D721Med (cell line): ENCODE measurements at regions not wholly inside any gene's neighbourhood (a gene's known extent, or its start where the extent isn't known, plus 50 kb on each side); places are given as distances from the start of the nearest gene placed in this dataset.

ENCODE experiments used
- DNase-seq: peaks from one replicate; pipeline ENCODE4 v3.0.0; 2011; ENCODE audit warnings: low spot score; ENCODE audit not compliant: insufficient read length
- FAIRE-seq: peaks from 2 replicates; lab custom pipeline; 2011; peaks lifted over from hg19 to GRCh38; lab: Jason Lieb, UNC
- TF ChIP-seq, protein P1 (sequence below): IDR thresholded peaks from 2 replicates; pipeline ENCODE4 v1.5.1; 2012; ENCODE audit warnings: mild to moderate bottlenecking, control low read depth; ENCODE audit not compliant: insufficient read depth; ENCODE audit errors: missing control alignments

DNA sequence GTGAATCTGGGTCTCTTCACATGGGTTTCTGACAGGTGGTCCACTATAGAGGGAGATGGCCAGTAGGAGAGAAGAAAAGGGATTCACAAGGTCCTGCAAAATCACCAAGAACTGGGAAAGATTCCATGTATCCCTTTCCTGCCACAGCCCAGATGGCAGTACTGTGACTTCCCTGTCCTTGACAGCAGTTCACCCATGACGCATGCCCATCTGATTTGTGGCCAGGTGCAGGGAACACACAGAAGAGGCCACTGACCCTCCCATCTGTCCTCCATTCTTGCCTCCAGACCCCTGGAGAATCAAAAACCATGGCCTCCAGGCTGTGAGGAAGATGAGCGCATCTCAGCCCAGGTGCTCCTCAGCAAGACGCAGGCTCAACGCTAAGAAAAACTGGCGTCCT, 183.1 kb upstream of the RREB1 start:
- no peak for FAIRE-seq
- TF ChIP-seq, protein P1, sequence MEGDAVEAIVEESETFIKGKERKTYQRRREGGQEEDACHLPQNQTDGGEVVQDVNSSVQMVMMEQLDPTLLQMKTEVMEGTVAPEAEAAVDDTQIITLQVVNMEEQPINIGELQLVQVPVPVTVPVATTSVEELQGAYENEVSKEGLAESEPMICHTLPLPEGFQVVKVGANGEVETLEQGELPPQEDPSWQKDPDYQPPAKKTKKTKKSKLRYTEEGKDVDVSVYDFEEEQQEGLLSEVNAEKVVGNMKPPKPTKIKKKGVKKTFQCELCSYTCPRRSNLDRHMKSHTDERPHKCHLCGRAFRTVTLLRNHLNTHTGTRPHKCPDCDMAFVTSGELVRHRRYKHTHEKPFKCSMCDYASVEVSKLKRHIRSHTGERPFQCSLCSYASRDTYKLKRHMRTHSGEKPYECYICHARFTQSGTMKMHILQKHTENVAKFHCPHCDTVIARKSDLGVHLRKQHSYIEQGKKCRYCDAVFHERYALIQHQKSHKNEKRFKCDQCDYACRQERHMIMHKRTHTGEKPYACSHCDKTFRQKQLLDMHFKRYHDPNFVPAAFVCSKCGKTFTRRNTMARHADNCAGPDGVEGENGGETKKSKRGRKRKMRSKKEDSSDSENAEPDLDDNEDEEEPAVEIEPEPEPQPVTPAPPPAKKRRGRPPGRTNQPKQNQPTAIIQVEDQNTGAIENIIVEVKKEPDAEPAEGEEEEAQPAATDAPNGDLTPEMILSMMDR: no peak
- DNase-seq: no peak

DNA sequence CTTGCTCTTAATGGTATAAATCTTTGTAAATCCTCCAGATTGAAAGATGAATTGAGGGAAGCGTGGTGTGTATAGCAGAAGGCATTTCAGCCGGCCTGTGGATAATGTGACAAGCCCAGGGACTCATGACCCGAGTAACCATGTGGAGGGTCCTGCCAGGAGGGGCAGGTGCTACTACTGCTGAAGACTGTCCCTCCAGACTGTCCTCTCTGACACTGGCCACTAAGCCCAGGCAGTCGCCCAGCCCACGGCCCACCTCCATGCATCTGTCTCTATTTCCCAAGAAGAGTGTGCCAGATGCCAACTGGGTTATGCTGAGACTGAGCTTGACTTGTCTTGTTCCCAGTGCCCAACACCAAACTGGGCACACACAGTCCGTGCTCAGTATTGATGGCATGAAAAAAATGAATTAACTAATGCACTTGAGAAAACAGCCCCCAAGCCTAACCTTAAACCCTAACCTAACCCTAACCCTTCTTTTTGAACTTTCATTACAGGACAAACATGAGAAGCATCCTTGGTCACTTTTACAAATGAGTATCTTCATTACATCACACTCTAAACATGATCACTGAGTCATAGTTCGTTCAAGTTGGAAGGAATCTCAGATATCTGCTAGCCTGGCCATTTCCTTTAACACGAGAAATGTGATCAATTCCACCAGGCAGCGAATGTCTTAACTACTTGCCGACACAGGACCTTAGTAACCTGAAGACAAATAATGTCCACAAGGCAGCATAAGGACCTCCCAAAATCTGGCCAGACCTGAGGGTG, 182.2 kb upstream of the RREB1 start:
- TF ChIP-seq, protein P1: no peak
- no peak for FAIRE-seq

DNA sequence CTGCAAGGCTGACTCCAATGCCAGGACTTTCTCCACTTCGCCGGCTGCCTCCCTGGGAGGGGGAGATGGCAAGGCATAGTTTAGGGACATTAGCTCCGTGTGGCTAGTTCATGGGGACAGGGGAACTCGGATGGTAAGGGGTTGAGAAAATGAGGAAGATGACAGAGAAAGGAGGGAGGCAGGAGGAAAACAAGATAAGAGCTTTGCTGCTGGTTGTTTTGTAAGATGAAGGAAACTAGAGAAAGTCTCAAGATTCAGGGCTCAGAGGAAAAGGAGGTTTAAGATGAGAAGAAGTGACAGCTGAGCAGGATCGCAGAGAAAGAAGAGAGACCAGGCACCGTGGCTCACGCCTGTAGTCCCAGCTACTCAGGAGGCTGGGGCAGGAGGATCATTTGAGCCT, 180.9 kb upstream of the RREB1 start:
- TF ChIP-seq, protein P1: no peak
- no peak for DNase-seq
- FAIRE-seq: no peak

More for the DNA sequence above, 182.2 kb upstream of the RREB1 start:
- no peak for DNase-seq

DNA sequence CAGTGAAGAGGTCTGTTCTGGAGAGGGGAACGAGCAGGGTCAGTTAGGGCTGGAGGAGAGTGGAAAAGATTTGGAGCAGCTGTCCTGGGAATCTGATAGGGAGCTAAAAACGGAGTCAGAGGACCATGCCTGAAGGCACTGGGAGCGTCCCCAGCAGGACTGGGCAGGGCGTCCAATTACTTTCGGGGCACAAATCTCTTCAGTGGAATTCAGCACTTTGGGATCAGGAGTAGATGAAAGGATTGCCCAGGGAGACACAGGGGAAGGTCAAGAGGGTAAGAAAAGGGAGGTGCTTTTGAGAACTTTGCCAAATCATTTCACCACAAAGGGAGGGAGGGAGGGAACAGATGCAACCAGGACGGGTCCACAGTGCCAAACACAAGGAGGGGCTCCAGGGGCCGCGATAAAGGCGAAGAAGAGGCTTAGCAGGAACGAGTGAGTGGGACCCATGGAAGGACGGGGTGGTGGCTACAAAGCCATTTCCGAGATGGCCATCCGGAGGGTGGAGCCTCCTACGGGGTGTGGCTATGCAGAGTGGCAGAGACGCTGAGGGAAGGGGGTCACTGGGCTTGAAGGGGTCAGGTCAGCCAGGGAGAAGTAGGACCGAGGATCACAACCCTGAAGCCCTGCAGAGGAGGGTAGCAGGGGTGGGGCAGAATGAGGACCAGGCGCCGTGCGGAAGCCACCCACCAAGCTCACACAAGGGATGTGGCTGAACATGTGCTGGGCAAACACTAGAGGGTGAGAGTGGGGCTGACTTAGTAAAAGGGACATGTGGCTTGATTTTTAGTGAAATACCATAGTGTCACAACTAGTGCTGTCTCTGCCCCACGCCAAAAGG, 180.0 kb upstream of the RREB1 start:
- DNase-seq: no peak
- FAIRE-seq: no peak
- TF ChIP-seq, protein P1: no peak

DNA sequence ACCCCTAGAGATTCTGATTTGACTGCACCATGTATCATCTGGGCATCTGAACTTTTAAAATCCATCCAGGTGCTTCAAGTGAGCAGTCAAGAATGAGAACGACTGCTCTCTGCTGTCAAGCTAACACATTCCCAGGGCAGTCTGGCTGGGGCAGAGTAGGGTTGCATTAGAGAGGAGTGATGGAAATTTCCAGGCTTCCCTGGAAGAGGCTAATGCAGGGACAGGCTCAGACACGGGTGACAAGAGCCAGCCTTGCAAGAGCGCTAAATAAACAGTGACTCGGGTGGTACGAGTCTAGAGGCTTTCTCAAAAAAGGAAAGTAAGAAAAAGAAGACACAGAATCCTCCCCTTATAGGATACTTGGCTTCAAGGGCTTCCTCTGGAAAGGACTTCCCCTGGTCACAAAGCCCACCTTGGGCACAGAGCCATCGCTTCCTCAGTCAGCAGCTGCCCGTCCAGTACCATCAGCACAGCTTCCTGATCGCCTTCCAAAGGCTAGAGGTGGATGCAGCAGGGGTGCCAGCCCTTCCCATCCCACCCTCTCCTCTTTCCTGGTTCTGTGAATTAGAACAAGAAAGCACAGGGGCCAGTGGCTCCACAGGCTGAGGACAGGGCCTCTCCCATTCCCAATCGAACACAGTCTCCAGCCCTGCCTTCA, 177.4 kb upstream of the RREB1 start:
- no peak for FAIRE-seq
- TF ChIP-seq, protein P1: no peak

DNA sequence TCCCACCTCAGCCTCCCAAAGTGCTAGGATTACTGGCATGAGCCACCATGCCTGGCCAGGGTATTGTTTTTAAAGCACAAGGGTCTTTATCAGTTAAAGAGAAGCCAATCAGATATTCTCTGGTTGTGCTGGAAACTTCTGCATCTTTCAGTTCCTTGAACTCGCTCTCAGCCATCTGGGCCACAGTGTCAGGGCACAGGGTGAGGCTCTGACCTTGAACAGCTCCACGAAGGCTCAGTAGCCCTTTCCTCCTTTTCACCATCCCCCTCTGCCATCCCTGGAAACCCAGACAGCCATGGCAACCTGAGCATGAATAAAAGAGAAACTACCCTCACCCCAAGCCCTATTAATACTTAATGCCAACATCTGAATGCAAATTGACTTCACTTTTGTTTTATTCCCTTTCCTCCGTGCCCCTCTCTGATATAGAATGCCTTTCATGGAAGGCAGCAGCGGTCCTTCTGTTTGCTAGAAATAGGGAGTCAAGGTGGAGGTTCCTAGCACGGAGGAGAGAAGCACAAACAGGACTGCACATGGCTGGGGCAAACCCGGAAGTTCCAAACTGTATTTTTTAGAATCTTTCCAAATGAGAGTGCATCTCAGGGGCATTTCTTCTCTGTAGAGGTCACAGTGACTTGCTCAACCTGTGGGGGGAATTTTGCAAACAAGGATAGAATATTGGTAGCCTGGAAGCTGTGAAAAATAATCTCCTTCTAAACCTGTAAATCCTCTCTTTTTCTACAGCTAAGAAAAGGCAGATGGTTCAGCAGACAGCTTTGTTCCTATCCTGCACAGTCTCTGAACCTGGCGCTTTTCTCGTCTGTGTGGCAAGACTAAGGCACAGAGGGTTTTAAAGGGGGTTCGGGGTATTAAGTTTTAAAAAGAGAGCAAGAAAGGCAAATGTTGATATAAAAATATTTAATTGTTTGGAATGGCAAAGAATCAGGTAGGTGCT, 176.4 kb upstream of the RREB1 start:
- FAIRE-seq: no peak
- peak; percentile 35 for DNase-seq
- TF ChIP-seq, protein P1: no peak

More for the DNA sequence above, 177.4 kb upstream of the RREB1 start:
- DNase-seq: no peak
